ENCODE measurements at regions not wholly inside any gene's neighbourhood (a gene's known extent, or its start where the extent isn't known, plus 50 kb on each side); places are given as distances from the start of the nearest gene placed in this dataset.
"Not testable (repeated sequence)": the region's sequence is repeated elsewhere in the genome, so short reads cannot be mapped to it uniquely, and the experiment has no call there.

DNA sequence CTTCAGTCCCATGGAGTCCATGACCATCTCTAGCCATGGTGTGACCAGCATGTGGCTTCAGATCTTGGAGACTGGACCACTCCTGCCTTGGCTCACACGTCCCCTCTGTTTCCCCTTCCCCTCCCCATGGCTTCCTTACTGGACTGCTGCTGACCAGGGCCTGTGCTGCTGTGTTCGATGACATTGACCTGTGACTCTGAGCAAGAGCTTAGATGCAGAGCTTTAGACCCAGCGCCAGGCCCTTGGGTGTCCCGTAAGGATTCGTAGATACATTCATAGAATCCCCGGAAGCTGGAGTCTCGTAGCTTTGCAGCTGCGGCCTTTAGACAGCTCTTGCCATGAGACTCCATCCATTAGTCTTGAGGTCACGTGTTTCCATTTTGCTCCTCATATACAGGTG is 96.3 kb downstream of the NPIPB11 start:
- not testable (repeated sequence) for DNase-seq

DNA sequence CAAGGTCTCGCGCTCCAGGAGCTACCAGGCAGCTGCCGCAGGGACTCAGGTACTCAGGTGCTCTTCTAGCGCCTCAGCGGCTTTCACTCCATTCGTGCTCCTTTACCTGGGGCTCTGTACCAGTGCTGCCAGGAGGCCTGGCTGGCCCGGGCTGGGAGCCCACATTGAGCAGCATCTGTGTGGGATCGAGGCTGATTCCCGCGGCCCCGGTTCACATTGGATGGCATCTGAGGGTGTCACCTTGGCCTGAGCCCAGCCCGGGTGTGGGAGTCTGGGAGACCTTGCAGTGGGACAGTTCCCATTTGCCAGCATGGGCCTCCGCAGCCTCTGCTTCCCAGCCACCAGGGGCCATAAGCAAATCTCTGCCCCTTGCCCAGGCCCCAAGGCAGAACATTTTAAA is 96.9 kb downstream of the NPIPB11 start:
- DNase-seq: not testable (repeated sequence)

DNA sequence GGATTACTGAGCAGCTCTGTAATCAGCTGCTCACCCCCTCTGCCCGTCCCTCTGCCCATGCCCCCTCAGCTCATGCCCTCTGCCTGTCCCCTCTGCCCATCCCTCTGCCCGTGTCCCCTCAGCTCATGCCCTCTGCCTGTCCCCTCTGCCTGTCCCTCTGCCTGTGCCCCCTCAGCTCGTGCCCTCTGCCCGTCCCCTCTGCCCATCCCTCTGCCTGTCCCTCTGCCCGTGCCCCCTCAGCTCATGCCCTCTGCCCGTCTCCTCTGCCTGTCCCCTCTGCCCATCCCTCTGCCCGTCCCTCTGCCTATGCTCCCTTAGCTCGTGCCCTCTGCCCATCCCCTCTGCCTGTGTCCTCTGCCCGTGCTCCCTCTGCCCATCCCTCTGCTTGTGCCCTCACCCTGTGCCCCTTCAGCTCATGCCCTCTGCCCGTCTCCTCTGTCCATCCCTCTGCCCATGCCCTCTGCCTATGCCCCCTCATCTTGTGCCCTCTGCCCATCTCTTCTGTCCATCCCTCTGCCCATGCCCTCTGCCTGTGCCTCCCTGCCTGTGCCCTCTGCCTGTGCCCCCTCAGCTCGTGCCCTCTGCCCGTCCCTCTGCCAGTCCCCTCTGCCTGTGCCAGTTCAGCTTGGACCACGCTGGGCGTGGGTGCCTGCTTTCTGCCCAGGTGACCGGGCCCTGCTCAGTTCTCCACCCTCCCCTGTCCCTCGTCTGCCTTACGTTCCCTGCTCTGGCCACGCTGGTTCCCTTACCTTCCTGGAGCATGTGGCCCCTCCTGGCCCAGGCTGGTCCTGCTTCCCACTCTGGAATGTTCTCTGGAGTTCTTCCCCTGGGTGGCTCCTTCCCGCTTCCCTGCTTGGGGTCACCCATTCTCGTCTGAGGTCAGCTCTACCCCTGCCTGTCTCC is 97.6 kb downstream of the NPIPB11 start:
- no peak for DNase-seq

DNA sequence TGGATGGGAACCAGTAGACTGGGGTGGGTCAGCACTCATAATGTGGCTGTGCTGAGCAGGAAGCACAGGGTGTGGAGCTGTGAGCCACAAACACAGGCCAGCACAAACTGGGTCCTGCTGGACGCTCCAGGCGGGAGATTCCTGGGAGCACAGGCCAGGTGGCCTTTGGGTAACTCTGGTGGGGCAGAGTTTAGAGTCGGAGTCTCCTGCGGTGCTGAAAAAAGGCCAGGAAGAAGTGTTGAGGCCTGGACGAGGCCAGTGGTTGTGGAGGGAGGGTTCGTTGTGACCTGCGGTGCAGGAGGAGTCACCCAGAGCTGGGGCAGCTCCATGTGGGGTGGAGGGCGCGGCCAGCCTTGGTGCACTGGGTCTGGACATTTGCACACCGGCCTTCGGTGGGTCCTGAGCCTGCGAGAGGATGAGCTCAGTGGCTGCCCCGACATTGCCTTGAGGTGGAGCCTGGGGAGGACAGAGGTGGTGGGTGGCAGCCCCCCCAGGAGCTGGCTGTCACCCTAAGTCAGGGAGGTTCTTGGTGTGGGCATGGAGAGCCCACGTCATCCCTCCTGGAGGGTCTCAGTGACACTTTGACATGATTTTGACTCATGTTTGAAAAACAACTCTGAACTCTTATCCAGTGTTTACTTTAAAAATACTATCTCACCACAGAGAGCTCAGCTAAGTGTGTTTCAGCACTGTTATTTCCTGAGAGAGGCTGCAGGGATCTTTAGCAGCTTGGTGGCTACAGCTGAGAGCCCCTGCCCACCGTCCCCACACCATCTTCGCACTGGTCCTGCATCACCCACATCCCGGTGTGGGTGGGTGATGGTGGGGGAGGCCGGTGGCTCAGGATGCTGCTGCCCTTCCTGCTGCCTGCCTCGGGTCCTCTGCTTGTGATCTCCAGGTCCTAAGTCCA is 98.7 kb downstream of the NPIPB11 start:
- DNase-seq: no peak

DNA sequence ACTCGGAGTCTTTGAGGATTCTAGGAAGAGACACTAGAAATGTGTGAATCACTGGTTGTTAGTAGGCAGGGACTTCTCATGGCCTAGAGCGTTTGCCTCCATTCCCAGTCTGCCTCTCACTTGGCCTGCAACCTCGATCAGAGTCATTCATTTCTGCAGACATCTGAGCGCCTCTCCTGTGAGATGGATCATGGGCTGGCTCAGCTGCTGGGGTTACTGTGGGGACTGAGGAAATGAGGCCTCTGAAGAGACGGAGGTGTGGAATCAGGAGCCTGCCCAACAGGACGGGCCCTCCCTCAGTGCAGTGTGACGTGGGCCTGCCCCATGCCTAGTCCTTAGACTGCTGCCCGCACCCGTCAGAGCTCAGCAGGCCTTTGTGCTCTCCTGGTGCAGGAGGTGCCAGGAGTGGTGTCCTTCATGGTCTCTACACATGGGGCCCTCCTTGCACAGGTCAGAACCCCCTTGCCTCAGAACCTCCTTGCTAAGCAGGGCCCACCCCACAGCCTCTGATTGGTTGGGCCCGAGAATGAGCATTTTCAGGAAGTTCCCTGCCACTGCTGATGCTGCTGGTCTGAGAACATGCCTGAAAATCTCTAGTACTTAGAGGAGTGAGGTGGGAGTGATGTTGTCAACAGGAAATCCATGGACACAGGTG is 99.4 kb downstream of the NPIPB11 start:
- DNase-seq: no peak

DNA sequence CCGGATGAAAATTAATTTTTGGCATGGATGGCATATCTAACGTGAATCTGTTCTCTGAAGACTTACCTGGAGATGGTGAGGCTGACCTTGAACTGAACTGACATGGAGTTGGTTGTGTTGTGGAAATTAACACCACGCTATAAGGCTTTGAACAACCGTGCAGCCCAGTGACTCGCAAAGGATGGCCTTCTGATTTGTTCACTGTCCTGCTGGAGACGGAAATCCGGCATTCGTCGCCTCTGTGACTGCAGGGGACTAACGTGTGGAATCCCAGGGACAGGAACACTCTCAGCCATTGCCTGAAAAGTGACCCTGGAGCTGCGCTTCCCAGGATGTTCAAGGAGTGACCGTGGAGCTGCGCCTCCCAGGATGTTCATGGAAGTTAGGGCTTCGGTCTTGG is 100.3 kb downstream of the NPIPB11 start:
- DNase-seq: no peak

DNA sequence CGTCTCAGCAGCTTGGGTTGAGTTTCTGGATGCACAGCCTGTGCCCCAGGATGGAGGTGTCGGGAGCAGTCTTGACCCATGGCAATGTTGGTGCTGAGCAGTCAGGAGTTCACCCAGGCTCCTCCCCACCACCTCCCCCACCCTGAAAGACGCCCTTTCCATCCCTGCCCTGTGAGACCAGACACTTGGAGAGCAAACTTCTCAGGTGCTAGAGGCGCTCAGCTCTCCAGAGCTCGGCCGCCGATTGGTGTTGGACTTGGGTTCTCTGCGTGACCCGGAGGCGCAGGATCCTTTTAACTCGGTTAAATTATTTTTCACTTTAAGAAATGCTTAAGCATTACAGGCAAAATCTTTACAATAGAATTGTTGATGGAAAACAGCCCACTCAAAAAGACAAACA is 101.5 kb downstream of the NPIPB11 start:
- not testable (repeated sequence) for DNase-seq

DNA sequence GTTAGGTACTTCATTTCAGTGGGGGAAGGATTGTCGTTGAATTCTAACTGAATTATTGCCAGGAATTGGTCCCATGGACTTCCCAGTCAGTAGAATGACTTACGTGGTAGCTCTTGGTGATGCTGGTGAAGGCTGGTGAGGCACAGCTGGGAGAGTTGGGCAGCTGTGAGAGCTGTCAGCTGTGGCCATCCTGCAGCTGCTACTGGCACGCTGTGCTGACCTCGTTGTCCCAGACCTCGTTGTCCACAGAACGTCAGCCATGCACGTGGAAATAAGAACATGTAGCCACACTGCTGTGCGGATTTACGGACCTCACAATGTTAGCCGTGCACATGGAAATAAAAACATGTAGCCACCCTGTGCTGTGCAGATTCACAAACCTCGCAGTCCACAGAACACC is 102.3 kb downstream of the NPIPB11 start:
- no peak for DNase-seq

DNA sequence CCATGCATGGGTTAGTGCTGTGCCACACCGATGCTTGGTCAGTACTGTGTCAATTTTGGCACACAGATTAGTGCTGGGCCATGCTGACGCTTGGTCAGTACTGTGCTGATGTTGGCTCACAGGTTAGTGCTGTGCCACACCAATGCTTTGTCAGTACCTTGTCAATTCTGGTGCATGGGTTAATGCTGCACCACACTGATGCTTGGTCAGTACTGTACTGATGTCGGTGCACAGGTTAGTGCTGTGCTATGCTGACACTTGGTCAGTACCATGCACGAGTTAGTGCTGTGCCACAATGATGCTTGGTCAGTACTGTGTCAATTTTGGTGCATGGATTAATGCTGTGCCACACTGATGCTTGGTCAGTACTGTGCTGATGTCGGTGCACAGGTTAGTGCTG is 103.0 kb downstream of the NPIPB11 start:
- DNase-seq: no peak

DNA sequence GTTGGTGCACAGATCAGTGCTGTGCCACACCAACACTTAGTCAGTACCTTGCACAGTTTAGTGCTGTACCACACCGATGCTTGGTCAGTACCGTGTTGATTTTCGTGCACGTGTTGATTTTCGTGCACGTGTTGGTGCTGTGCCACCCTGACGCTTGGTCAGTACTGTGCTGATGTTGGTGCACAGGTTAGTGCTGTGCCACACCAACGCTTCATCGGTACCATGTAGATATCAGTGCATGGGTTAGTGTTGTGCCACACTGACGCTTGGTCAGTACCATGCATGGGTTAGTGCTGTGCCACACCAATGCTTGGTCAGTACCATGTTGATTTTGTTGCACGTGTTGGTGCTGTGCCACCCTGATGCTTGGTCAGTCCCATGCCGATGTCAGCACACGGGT is 103.5 kb downstream of the NPIPB11 start:
- no peak for DNase-seq

DNA sequence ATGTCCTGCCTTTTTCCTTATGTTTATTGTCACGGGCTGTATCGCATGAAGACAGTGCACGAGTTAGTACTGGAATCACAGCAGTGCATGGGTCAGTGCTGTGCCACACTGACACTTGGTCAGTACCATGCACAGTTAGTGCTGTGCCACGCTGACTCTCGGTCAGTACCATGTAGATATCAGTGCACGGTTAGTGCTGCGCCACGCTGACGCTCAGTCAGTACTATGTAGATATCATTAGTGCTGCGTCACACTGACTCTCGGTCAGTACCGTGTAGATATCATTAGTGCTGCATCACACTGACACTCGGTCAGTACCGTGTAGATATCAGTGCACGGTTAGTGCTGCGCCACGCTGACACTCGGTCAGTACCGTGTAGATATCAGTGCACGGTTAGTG is 104.1 kb downstream of the NPIPB11 start:
- DNase-seq: not testable (repeated sequence)

DNA sequence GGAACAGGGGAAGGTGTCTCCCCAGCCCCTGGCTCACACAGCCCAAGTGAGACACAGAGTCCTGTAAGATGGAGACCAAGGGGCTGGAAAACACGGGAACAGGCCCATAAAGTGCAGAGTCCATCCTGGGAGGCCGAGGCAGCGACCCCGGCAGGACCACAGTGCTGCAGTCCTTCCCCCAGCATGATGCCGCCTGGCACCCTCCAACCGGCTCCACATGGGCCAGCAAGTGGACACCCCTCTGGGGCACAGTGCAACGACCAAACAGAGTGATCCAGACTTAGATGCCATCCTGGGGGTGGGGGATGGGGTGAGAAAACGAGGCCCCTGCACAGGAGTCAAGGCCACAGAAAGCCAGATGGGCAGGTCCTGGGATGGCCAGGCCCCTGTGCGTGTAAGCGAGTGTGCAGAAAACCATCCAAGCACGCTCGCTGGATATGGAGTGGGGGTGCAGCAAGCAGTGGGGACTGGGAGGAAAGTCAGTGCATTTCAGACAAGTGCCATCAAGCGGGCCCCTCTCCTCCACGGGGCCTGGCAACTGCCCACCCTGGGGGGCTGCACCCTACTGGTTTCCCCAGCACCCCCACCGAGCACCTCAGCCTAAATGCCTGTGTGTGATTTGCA is 104.7 kb downstream of the NPIPB11 start:
- DNase-seq: not testable (repeated sequence)

DNA sequence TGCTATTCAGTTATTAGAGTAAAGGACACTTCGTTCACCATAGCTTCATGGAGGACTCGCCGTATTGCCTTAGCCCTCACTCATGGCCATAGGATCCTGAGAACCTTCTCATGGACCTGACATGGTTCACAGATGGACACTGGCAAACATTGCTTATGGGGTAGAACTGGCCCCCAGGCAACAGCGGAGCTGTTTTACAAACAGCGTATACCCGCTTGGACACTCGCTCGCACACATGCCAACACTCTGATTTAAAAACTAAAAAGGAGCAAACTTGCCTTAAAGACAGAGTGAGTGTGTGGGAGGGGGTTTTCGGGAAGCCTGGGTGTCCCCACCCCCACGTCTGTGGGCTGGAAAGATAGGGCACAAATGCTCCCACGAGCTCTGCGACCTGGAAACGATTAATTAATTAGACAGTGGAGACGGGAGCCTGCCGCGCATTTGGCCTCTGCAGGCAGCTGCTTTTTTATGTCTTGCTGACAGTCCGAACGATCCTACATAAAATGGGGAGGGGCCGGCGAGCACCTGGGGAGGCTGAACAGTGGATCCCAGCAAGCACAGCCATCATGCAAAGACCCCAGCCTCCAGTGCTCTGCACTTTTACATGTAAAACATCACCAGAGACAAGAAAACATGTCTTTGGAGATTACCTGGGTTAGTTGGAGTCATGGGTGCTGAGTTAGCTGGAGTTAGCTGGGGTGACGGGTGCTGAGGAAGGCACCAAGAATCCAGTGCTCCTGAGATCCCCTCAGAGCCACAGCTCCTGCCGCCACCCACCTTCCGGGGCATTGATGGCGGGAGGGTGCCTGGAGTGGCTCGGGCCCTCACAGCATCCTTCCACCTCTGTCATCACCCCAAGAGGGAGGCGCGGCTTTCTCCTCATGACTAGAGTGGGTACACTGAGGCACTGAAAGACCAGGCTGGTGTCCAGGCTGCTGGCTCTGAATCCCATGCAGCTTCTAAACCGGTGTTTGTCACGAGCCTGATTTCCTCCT is 105.7 kb downstream of the NPIPB11 start:
- not testable (repeated sequence) for DNase-seq

DNA sequence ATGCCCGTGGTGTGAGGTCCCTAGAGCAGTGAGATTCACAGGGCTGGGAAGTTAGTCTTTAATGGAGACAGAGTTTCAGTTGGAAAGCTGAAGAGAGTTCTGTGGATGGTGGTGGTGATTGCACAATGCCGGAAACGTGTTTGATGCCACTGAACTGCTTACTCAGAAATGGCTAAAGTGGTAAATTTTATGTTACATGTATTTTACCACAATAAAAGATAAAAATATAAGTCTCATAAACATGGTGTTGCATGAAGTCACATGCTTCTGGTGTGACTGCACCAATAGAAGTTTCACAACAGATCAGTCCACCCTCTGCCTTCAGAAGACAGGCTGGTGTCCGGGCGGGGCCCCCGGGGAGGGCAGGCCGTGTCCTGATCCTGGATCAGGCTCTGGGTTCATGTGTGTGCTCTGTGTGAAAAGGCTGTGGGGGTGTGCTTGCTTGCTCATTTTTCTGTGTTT is 106.5 kb downstream of the NPIPB11 start:
- DNase-seq: not testable (repeated sequence)

DNA sequence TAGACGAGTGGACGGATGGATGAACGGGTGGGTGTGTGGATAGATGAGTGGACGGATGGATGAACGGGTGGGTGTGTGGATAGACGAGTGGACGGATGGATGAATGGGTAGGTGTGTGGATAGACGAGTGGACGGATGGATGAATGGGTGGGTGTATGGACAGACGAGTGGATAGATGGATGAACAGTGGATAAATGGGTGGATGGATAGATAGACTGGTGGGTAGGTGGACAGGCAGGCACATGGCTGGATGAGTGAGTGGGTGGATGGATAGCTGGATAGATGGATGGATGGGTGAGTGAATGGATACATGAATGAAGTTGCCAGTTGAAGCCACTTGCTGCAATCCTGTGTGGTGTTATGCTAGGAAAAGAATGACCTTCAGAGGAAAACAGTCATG is 107.5 kb downstream of the NPIPB11 start:
- DNase-seq: not testable (repeated sequence)

DNA sequence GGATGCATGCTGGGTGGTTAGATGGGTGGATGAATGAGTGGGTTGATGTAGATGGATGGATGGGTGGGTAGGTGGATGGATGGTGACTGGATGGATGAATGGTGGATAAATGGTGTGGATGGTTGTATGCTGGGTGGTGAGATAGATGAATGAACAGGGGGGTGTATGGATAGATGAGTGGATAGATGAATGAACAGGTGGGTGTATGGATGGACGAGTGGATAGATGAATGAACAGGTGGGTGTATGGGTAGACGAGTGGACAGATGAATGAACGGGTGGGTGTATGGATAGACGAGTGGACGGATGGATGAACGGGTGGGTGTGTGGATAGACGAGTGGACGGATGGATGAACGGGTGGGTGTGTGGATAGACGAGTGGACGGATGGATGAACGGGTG is 108.2 kb downstream of the NPIPB11 start:
- not testable (repeated sequence) for DNase-seq

DNA sequence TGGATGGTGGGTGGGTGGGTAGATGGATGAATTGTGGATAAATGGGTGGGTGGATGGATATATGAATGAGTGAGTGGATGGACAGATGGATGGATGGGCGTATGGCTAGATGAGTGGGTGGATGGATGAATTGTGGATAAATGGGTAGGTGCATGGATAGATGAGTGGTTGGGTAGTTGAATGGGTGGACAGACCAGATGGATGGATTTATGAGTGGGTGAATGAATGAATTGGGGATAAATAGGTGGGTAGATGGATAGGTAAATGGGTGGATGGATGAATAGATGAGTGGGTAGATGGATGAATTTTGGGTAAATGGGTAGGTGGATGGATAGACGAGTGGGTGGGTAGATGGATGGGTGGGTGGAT is 108.7 kb downstream of the NPIPB11 start:
- DNase-seq: not testable (repeated sequence)

DNA sequence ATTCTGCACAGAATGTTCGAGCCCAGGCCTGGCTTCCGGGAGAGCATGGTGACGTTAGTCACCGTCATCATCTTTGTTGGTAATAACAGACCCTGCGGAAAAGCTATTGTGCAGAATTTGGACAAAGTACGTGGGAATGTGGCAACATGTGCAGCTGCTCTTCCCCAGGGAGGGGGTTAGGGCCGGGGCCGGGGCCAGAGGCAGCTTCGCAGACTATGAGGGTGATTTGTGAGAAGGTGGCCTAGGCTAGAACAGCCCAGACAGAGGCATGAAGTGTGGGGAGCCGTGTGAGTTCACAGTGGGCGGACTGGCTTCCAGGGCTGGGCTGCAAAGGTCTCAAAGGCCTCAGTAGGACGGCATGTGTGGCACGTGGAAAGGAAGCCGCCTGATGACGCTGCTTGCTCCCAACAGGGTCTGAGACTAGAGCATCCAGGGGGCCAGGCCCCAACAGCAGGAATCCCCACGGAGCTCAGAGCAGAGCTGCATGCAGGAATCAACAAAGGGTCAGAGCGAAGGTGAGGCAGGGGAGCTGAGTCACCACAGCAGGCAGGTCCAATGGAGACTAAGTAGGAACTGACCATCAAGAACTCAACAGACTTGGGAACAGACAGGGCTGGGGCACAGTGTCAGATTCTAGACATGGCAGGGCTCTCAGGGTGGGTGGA is 109.2 kb downstream of the NPIPB11 start:
- DNase-seq: not testable (repeated sequence)

DNA sequence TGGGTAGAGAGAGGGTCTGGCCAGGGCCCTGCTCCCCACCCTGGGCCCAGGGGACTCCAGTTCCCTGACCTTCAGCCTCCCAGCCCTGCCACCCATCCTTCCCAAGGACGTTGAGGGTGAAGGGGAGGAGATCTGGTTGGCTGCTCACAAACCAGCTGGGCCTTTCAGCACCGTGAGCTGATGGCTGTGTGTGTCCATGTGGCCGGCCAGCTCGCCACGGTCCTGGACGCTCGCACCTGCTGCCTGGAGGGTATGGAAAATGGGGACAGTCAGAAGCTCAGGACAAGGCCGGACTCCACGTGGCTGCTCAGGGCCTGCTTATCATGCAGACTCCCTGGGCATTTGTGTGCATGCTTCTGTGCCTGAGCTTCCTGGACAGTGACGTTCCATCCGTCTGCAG is 110.3 kb downstream of the NPIPB11 start:
- DNase-seq: not testable (repeated sequence)

DNA sequence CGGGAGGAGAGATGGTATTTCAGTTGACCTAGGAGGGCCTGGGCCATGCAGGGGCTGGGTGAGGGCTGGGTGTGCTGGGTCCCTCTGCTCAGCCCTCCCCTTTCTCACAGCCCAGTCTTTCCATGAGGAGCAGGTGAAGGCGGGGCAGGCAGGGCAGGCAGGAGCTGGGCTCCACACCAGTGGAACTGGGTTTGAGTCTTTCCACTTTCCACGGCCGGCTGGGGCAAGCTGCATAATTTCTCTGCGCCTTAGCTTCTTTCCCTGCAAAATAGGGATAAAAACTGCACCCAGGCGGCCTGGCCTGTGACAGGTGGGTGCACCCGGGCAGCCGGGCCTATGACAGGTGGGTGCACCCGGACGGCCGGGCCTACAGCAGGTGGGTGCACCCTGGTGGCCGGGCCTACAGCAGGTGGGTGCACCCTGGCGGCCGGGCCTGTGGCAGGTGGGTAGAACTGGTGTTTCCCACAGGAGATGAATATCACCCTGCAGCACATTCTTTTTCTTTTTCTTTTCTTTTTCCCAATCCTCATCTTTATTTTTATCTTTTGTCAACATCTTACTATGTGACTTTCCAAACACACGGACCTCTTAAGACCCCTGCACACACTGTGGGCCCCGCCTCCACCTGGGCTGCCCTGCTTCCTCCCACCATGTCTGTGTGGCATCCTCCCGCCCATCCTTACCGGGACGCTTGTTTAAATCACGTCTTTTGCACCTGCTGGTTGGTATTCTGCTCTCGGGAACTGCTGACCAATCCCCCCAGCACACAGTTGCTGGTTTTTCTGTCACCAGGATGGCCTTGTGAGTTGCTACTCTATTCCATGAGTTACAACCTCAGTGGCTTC is 111.3 kb downstream of the NPIPB11 start:
- not testable (repeated sequence) for DNase-seq
